HG02852 (cell line): ENCODE measurements at regions not wholly inside any gene's neighbourhood (a gene's known extent, or its start where the extent isn't known, plus 50 kb on each side); places are given as distances from the start of the nearest gene placed in this dataset.
"Not testable (repeated sequence)": the region's sequence is repeated elsewhere in the genome, so short reads cannot be mapped to it uniquely, and the experiment has no call there.

Experiments used
- ATAC-seq: cut with Tn5 transposase; IDR thresholded peaks from one replicate; pipeline ENCODE4 v1.9.1; 2021; ENCODE audit warnings: mild to moderate bottlenecking, moderate library complexity; ENCODE audit not compliant: unreplicated experiment

- ATAC-seq, result not testable (repeated sequence)
Measured at GRCh38 chrX:67213686-67214085, 330.1 kb upstream of the AR start.

GRCh38 chrX:67207912-67208311 is 335.9 kb upstream of the AR start:
- ATAC-seq, result no peak

- no peak for ATAC-seq
Measured at GRCh38 chrX:67159437-67159836, 384.4 kb upstream of the AR start.

GRCh38 chrX:67114635-67115034 is 429.2 kb upstream of the AR start:
- no peak for ATAC-seq

- no peak for ATAC-seq
Measured at GRCh38 chrX:67105758-67106116, 438.1 kb upstream of the AR start.

- ATAC-seq, result no peak
Measured at GRCh38 chrX:67104982-67105757, 438.7 kb upstream of the AR start.

- no peak for ATAC-seq
Measured at GRCh38 chrX:67100031-67100884, 443.6 kb upstream of the AR start.

- no peak for ATAC-seq
Measured at GRCh38 chrX:67094061-67094460, 449.8 kb upstream of the AR start.

GRCh38 chrX:67050760-67051159 is 411.9 kb upstream of the EDA2R start:
- no peak for ATAC-seq

GRCh38 chrX:67044866-67045265 is 406.0 kb upstream of the EDA2R start:
- ATAC-seq, result no peak

GRCh38 chrX:67044029-67044653 is 405.3 kb upstream of the EDA2R start:
- ATAC-seq, result no peak

- ATAC-seq, result no peak
Measured at GRCh38 chrX:67004451-67004850, 365.6 kb upstream of the EDA2R start.

- no peak for ATAC-seq
Measured at GRCh38 chrX:66994729-66995128, 355.9 kb upstream of the EDA2R start.

- ATAC-seq, result not testable (repeated sequence)
Measured at GRCh38 chrX:66992077-66992476, 353.2 kb upstream of the EDA2R start.

- no peak for ATAC-seq
Measured at GRCh38 chrX:66988331-66988730, 349.5 kb upstream of the EDA2R start.

- ATAC-seq, result no peak
Measured at GRCh38 chrX:66961665-66962064, 322.8 kb upstream of the EDA2R start.

- no peak for ATAC-seq
Measured at GRCh38 chrX:66931713-66932112, 292.8 kb upstream of the EDA2R start.

- not testable (repeated sequence) for ATAC-seq
Measured at GRCh38 chrX:66930516-66930915, 291.6 kb upstream of the EDA2R start.

- no peak for ATAC-seq
Measured at GRCh38 chrX:66920296-66920695, 281.4 kb upstream of the EDA2R start.

GRCh38 chrX:66919280-66919832 is 280.5 kb upstream of the EDA2R start:
- ATAC-seq, result no peak

- no peak for ATAC-seq
Measured at GRCh38 chrX:66918511-66918910, 279.6 kb upstream of the EDA2R start.
